C4-2B (cell line): ENCODE measurements at regions not wholly inside any gene's neighbourhood (a gene's known extent, or its start where the extent isn't known, plus 50 kb on each side); places are given as distances from the start of the nearest gene placed in this dataset.

ENCODE experiments used
- CTCF ChIP-seq: fragments of 450-650 bp; conservative IDR thresholded peaks from 2 replicates; pipeline ENCODE4 v1.5.1; 2017; ENCODE audit warnings: mild to moderate bottlenecking
- ZFX ChIP-seq: fragments of 450-650 bp; IDR thresholded peaks from 2 replicates; pipeline ENCODE4 v1.6.1; 2017

- no peak for TF ChIP-seq CTCF
- no peak for TF ChIP-seq ZFX
Measured at GRCh38 chr2:16123856-16124780, 183.8 kb downstream of the MYCN start.
